ENCODE measurements at regions not wholly inside any gene's neighbourhood (a gene's known extent, or its start where the extent isn't known, plus 50 kb on each side); places are given as distances from the start of the nearest gene placed in this dataset.

DNA sequence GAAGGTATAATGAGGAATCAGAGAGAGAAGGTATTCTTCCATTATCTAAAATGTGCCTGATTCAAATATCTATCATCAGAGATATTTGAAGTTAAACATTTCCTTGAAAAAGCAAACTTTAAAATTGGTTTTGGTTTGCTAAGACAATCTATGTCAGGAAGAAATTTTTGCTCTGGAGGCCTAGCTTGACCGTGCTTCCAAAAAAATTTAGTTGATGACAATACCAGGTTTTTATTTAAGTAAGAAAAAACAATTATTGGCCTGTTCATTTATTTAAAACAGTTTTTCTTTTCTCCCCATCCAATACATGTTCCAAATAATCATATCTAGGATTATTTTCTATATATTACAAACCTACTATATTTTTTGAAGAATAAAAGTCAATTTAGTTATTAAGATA, 75.3 kb downstream of the OTOL1 start:
- TF ChIP-seq POLR2AphosphoS5 (IDR thresholded peaks at IDR 0.05; ENCODE audit: low read length) (no peak), EP300 (IDR thresholded peaks at IDR 0.05; ENCODE audit: borderline replicate concordance in 1 of 2, control insufficient read depth in 1 of 2, low read depth in 2 of 2, low read length in 2 of 2) (no peak), CHD1 (IDR thresholded peaks at IDR 0.05; ENCODE audit: low read depth, low read length) (no peak), BRCA1 (IDR thresholded peaks at IDR 0.05; ENCODE audit: low read depth, low read length) (no peak), NRF1 (conservative IDR thresholded peaks at IDR 0.05; ENCODE audit: low read depth, low read length) (no peak), CEBPB (IDR thresholded peaks at IDR 0.05; ENCODE audit: borderline replicate concordance in 1 of 2, low read depth in 2 of 2, low read length in 2 of 2) (no peak), SRF (IDR thresholded peaks at IDR 0.05; ENCODE audit: low read depth in 2 of 2, low read length in 2 of 2) (no peak), NBN (IDR thresholded peaks at IDR 0.05) (no peak), POLR2A (IDR thresholded peaks at IDR 0.05; ENCODE audit: low read depth, low read length) (no peak), RAD51 (IDR thresholded peaks at IDR 0.05) (no peak)
- TF ChIP-seq, protein P1, sequence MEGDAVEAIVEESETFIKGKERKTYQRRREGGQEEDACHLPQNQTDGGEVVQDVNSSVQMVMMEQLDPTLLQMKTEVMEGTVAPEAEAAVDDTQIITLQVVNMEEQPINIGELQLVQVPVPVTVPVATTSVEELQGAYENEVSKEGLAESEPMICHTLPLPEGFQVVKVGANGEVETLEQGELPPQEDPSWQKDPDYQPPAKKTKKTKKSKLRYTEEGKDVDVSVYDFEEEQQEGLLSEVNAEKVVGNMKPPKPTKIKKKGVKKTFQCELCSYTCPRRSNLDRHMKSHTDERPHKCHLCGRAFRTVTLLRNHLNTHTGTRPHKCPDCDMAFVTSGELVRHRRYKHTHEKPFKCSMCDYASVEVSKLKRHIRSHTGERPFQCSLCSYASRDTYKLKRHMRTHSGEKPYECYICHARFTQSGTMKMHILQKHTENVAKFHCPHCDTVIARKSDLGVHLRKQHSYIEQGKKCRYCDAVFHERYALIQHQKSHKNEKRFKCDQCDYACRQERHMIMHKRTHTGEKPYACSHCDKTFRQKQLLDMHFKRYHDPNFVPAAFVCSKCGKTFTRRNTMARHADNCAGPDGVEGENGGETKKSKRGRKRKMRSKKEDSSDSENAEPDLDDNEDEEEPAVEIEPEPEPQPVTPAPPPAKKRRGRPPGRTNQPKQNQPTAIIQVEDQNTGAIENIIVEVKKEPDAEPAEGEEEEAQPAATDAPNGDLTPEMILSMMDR (IDR thresholded peaks at IDR 0.05 in 2 of 3, conservative IDR thresholded peaks at IDR 0.05 in 1 of 3; ENCODE audit: control insufficient read depth in 2 of 3, extremely low read depth in 1 of 3, insufficient read depth in 1 of 3, low read depth in 3 of 3, low read length in 3 of 3): no peak
- TF ChIP-seq, protein P2, sequence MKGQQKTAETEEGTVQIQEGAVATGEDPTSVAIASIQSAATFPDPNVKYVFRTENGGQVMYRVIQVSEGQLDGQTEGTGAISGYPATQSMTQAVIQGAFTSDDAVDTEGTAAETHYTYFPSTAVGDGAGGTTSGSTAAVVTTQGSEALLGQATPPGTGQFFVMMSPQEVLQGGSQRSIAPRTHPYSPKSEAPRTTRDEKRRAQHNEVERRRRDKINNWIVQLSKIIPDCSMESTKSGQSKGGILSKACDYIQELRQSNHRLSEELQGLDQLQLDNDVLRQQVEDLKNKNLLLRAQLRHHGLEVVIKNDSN (IDR thresholded peaks at IDR 0.05; ENCODE audit: borderline replicate concordance, extremely low read length, insufficient read depth, low read depth, low read length): no peak
- TF ChIP-seq, protein P3, sequence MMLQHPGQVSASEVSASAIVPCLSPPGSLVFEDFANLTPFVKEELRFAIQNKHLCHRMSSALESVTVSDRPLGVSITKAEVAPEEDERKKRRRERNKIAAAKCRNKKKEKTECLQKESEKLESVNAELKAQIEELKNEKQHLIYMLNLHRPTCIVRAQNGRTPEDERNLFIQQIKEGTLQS (IDR thresholded peaks at IDR 0.05; ENCODE audit: borderline replicate concordance, extremely low read depth, low read depth, low read length): no peak
